IPS-11a (cell line): ENCODE measurements at regions not wholly inside any gene's neighbourhood (a gene's known extent, or its start where the extent isn't known, plus 50 kb on each side); places are given as distances from the start of the nearest gene placed in this dataset.

Experiments
- H3K4me3 ChIP-seq: one replicate; pipeline ENCODE4 v1.5.1; 2013; ENCODE audit warnings: low read depth, low read length, control low read depth

- no peak overlapping the region for H3K4me3 ChIP-seq
These were observed 917.0 kb downstream of the TUSC7 start for GRCh38 chr3:117626577-117626976.

GRCh38 chr3:117628823-117629291 is 919.3 kb downstream of the TUSC7 start:
- H3K4me3 ChIP-seq = no peak overlapping the region

GRCh38 chr3:117629505-117629904 is 919.9 kb downstream of the TUSC7 start:
- H3K4me3 ChIP-seq = no peak overlapping the region

GRCh38 chr3:117630469-117630868 is 920.9 kb downstream of the TUSC7 start:
- no peak overlapping the region for H3K4me3 ChIP-seq

GRCh38 chr3:117630885-117631284 is 921.3 kb downstream of the TUSC7 start:
- H3K4me3 ChIP-seq = no peak overlapping the region

- no peak overlapping the region for H3K4me3 ChIP-seq
These were observed 922.2 kb downstream of the TUSC7 start for GRCh38 chr3:117631781-117632180.

- no peak overlapping the region for H3K4me3 ChIP-seq
These were observed 922.6 kb downstream of the TUSC7 start for GRCh38 chr3:117632191-117632590.

GRCh38 chr3:117633207-117633606 is 923.6 kb downstream of the TUSC7 start:
- H3K4me3 ChIP-seq = no peak overlapping the region

- H3K4me3 ChIP-seq = no peak overlapping the region
These were observed 928.1 kb downstream of the TUSC7 start for GRCh38 chr3:117637666-117638065.

GRCh38 chr3:117644203-117644602 is 934.6 kb downstream of the TUSC7 start:
- H3K4me3 ChIP-seq = no peak overlapping the region

GRCh38 chr3:117645561-117646242 is 936.1 kb downstream of the TUSC7 start:
- H3K4me3 ChIP-seq = no peak overlapping the region

- no peak overlapping the region for H3K4me3 ChIP-seq
These were observed 937.9 kb downstream of the TUSC7 start for GRCh38 chr3:117647435-117647834.

- H3K4me3 ChIP-seq = no peak overlapping the region
These were observed 941.7 kb downstream of the TUSC7 start for GRCh38 chr3:117651246-117651645.

- H3K4me3 ChIP-seq = no peak overlapping the region
These were observed 946.8 kb downstream of the TUSC7 start for GRCh38 chr3:117656391-117656790.

- no peak overlapping the region for H3K4me3 ChIP-seq
These were observed 947.7 kb downstream of the TUSC7 start for GRCh38 chr3:117657278-117657677.

- H3K4me3 ChIP-seq = no peak overlapping the region
These were observed 951.6 kb downstream of the TUSC7 start for GRCh38 chr3:117660941-117661817.

GRCh38 chr3:117661818-117662095 is 952.2 kb downstream of the TUSC7 start:
- H3K4me3 ChIP-seq = no peak overlapping the region

GRCh38 chr3:117665296-117665695 is 955.7 kb downstream of the TUSC7 start:
- H3K4me3 ChIP-seq = no peak overlapping the region

- H3K4me3 ChIP-seq = no peak overlapping the region
These were observed 956.7 kb downstream of the TUSC7 start for GRCh38 chr3:117666325-117666724.

- no peak overlapping the region for H3K4me3 ChIP-seq
These were observed 957.2 kb downstream of the TUSC7 start for GRCh38 chr3:117666812-117667211.

GRCh38 chr3:117669774-117670173 is 960.2 kb downstream of the TUSC7 start:
- H3K4me3 ChIP-seq = no peak overlapping the region

- H3K4me3 ChIP-seq = no peak overlapping the region
These were observed 962.2 kb downstream of the TUSC7 start for GRCh38 chr3:117671722-117672318.
